Stomach (tissue), 8 donors: ENCODE measurements at regions not wholly inside any gene's neighbourhood (a gene's known extent, or its start where the extent isn't known, plus 50 kb on each side); places are given as distances from the start of the nearest gene placed in this dataset.
A peak's percentile ranks its signal among the peaks of the same experiment; 100 is the strongest.

ENCODE experiments used
- DNase-seq, 2 donors: peaks; one replicate each; pipeline versions ENCODE4 v3.0.0 to v3.0.0-alpha.2; 2013 to 2019
- H3K27ac ChIP-seq, 5 donors: fragments of 200-600 bp in 4 of 5; sonication (generic) in 4 of 5; one replicate each; pipeline ENCODE4 v1.5.1; 2013 to 2019; ENCODE audit warnings: mild to moderate bottlenecking in 1 of 5, moderate library complexity in 1 of 5
- H3K27me3 ChIP-seq, 3 donors: fragments of 200-600 bp; sonication (generic); one replicate each; pipeline ENCODE4 v1.5.1; 2017 to 2019; ENCODE audit warnings: mixed run types in 1 of 3
- H3K36me3 ChIP-seq, 4 donors: fragments of 200-600 bp; sonication (generic); 1 replicate in 3 of 4; 2 replicates in 1 of 4; pipeline ENCODE4 v1.5.1; 2016 to 2019
- H3K4me1 ChIP-seq, 4 donors: fragments of 200-600 bp; sonication (generic); one replicate each; pipeline ENCODE4 v1.5.1; 2016 to 2019
- H3K4me3 ChIP-seq, 4 donors: fragments of 200-600 bp; sonication (generic) in 3 of 4; one replicate each; pipeline ENCODE4 v1.5.1; 2016 to 2019; ENCODE audit warnings: mild to moderate bottlenecking in 1 of 4
- H3K9me3 ChIP-seq, 4 donors: fragments of 200-600 bp; sonication (generic); one replicate each; pipeline ENCODE4 v1.5.1; 2016 to 2019
- CTCF ChIP-seq, 7 experiments: fragments of 450-650 bp in 4 of 7; fragments of 200-600 bp in 3 of 7; sonication (generic) in 3 of 7; IDR thresholded peaks; one replicate each; pipeline ENCODE4 v1.5.1; 2016 to 2019; ENCODE audit warnings: antibody characterized with exemption in 7 of 7, control low read depth in 2 of 7, mild to moderate bottlenecking in 1 of 7
- EP300 ChIP-seq: sonication (generic); formaldehyde crosslinking; IDR thresholded peaks from one replicate; pipeline ENCODE4 v1.6.1; 2017; ENCODE audit warnings: antibody characterized with exemption
- POLR2A ChIP-seq, 4 donors: fragments of 450-650 bp; IDR thresholded peaks; one replicate each; pipeline ENCODE4 v1.6.1; 2016; ENCODE audit warnings: antibody characterized with exemption in 4 of 4, control low read depth in 2 of 4, mild to moderate bottlenecking in 1 of 4, moderate library complexity in 1 of 4
- POLR2AphosphoS5 ChIP-seq, 3 donors: sonication (generic); formaldehyde crosslinking; IDR thresholded peaks; one replicate each; pipeline ENCODE4 v1.6.1; 2016; ENCODE audit warnings: antibody characterized with exemption in 3 of 3
- WGBS, 5 donors: extraction: QIAGEN DNeasy Blood & Tissue Kit in 3 of 5; methylation state at CpG; one replicate each; pipeline versions ENCODE4 v1.1.5 to v1.1.7; 2013 to 2018; 5-methylcytosine and 5-hydroxymethylcytosine counted together
- intact Hi-C: fragments of 100-400 bp; cut with DNase I; formaldehyde crosslinking; loops from one replicate; pipeline ENCODE4 v1.15.1; 2023; ENCODE audit warnings: low total_unique reads
- donor health status: healthy with polysubstance abuse.
- donor health status: Bipolar disorder and iron deficiency.
- donor health status: healthy.

DNA sequence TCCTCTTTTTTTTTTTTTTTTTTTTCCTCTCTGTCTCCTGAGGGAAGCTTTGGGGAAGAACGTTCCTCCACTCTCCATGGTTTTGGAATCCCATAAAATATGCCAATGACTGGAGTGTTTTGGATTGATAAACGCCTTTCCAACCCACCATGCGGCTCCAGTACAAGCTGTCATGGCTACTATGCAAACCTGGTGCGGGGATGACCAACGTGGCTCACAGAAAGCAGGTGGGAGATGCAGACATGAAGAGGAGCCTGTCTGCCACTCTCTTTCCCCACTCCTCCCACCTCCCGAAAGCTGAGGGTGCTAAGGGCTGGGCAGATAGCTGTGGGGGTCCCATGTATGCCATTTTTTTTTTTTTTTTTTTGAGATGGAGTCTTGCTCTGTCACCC is 69.9 kb upstream of the SEC14L1 start:
- H3K27ac ChIP-seq: no peak overlapping the region
- intact Hi-C loops: no loop called here
- H3K4me1 ChIP-seq: no peaks in the 10 kb centered on the region
- TF ChIP-seq EP300 (no peak), POLR2AphosphoS5 (IDR thresholded peaks at IDR 0.05) (no peak), CTCF (IDR thresholded peaks at IDR 0.05) (no peak), POLR2A (IDR thresholded peaks at IDR 0.05) (no peak)
- no peak overlapping the region for H3K4me3 ChIP-seq
- H3K36me3 ChIP-seq: no peaks in the 10 kb centered on the region
- H3K9me3 ChIP-seq: no peaks in the 10 kb centered on the region
- DNase-seq: no peak
- WGBS, 5 donors: 62 to 76% (median 66%) methylated on average over 6 of the region's 6 CpGs
- H3K27me3 ChIP-seq: peaks cover 0 to 78% (median 35%) of the 10 kb centered on the region in 3 donors

GRCh38 chr17:77071925-77072490 is 68.8 kb upstream of the SEC14L1 start:
- no peaks in the 10 kb centered on the region for H3K9me3 ChIP-seq
- no peak overlapping the region for H3K27ac ChIP-seq
- no peaks in the 10 kb centered on the region for H3K36me3 ChIP-seq
- no peak for DNase-seq
- no peak overlapping the region for H3K4me3 ChIP-seq
- H3K4me1 ChIP-seq: peaks cover 0 to 8% (median 0%) of the 10 kb centered on the region in 4 donors
- H3K27me3 ChIP-seq: peaks cover 0 to 79% (median 35%) of the 10 kb centered on the region in 3 donors
- intact Hi-C loops: no loop called here
- TF ChIP-seq POLR2A (IDR thresholded peaks at IDR 0.05) (no peak), EP300 (no peak), CTCF (IDR thresholded peaks at IDR 0.05) (no peak), POLR2AphosphoS5 (IDR thresholded peaks at IDR 0.05) (no peak)

DNA sequence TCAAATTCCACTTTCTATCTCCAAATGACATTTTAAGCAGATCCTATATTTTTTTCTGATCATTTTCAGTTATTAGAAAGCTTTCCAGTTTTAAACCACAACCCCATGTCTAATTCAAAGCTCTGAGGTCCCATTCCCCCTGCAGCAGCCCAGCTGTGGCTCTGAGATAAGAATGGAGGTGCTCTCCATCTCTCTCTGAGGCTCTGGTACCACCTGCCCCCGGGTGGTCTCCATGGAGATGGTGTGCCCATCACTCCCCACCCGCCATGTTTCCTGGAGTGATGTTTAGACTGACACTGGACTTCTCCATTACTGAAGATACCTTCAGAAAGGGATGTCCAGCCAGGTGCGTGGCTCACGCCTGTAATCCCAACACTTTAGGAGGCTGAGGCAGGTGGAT is 68.1 kb upstream of the SEC14L1 start:
- no peak for TF ChIP-seq EP300
- no peak for TF ChIP-seq POLR2AphosphoS5 (IDR thresholded peaks at IDR 0.05)
- no peak for TF ChIP-seq POLR2A (IDR thresholded peaks at IDR 0.05)
- TF ChIP-seq CTCF (IDR thresholded peaks at IDR 0.05): no peak
- H3K27ac ChIP-seq: no peak overlapping the region
- 62 to 72% (median 67%) methylated on average over 4 of the region's 4 CpGs for WGBS, 5 donors

GRCh38 chr17:77074681-77075080 is 66.1 kb upstream of the SEC14L1 start:
- WGBS, 5 donors: 75 to 82% (median 78%) methylated on average over 12 of the region's 12 CpGs
- intact Hi-C loops: no loop called here
- TF ChIP-seq EP300: no peak
- no peak for TF ChIP-seq POLR2A (IDR thresholded peaks at IDR 0.05)
- TF ChIP-seq POLR2AphosphoS5 (IDR thresholded peaks at IDR 0.05): no peak
- Histone ChIP-seq H3K27ac (no peak overlapping the region), H3K36me3 (no peaks in the 10 kb centered on the region), H3K4me3 (no peak overlapping the region), H3K27me3 (peaks cover 0 to 75% (median 25%) of the 10 kb centered on the region in 3 donors), H3K4me1 (peaks cover 0 to 8% (median 0%) of the 10 kb centered on the region in 4 donors), H3K9me3 (no peaks in the 10 kb centered on the region)
- DNase-seq: no peak

More for the DNA sequence above, 68.1 kb upstream of the SEC14L1 start:
- no peak for DNase-seq
- intact Hi-C loops: no loop called here
- Histone ChIP-seq H3K4me1 (peaks cover 0 to 8% (median 0%) of the 10 kb centered on the region in 4 donors), H3K9me3 (no peaks in the 10 kb centered on the region), H3K4me3 (no peak overlapping the region), H3K36me3 (no peaks in the 10 kb centered on the region), H3K27me3 (peaks cover 0 to 79% (median 30%) of the 10 kb centered on the region in 3 donors)

GRCh38 chr17:77076124-77076830 is 64.5 kb upstream of the SEC14L1 start:
- Histone ChIP-seq H3K27me3 (peaks cover 0 to 68% (median 25%) of the 10 kb centered on the region in 3 donors), H3K4me1 (peaks cover 0 to 8% (median 0%) of the 10 kb centered on the region in 4 donors), H3K27ac (no peak overlapping the region), H3K9me3 (no peaks in the 10 kb centered on the region), H3K36me3 (no peaks in the 10 kb centered on the region), H3K4me3 (no peak overlapping the region)
- TF ChIP-seq POLR2AphosphoS5 (IDR thresholded peaks at IDR 0.05) (no peak), EP300 (no peak), CTCF (IDR thresholded peaks at IDR 0.05) (no peak), POLR2A (IDR thresholded peaks at IDR 0.05) (no peak)
- peak in 1 of 2 donors; percentile 33 for DNase-seq
- WGBS, 5 donors: 26 to 35% (median 30%) methylated on average over 14 of the region's 14 CpGs
- intact Hi-C loops: no loop called here
